GM18861 (cell line): ENCODE measurements at regions not wholly inside any gene's neighbourhood (a gene's known extent, or its start where the extent isn't known, plus 50 kb on each side); places are given as distances from the start of the nearest gene placed in this dataset.

ENCODE experiments used
- ATAC-seq: cut with Tn5 transposase; IDR thresholded peaks from one replicate; pipeline ENCODE4 v1.9.1; 2021; ENCODE audit not compliant: unreplicated experiment

DNA sequence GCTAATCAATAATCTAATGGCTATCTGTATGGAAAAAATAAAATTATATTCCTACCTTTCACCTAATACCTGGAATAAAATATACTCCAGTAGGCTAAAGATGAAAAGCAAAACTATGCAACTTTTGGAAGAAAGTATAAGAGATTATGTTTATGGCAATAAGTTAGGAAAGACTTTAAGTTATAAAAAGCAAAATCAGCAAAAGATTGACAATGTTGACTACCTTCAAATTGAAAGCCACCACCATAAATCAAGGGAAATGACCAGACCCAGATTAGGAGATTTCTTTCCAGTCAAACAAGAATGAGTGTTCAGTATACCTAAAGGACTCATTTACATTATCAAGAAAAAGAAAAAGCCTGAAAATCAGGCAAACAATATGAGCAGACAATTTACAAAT, 159.1 kb upstream of the ZBED5 start:
- ATAC-seq = no peak

- ATAC-seq = no peak
Measured at GRCh38 chr11:11016068-11016467, 158.2 kb upstream of the ZBED5 start.

DNA sequence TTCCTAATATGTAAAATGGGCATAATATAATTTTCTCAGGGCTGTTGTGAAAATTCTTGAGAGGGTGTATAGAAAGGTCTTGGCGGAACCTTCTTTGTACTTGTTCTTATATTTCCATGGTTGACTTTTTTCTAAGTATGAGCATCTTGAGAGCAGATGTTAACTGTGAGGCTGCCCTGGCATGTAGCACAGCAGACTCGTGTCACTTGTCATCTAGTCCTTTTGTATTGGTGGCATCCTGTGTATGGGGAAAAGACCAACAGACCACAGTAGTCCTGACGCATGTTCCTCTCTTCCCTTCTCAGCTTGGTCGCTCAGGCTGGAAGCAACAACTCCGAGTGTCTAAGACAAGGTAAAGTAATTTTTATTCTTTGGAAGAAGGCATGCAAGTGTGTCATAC, 153.8 kb upstream of the ZBED5 start:
- ATAC-seq = no peak

- ATAC-seq = no peak
Measured at GRCh38 chr11:11010624-11011127, 152.8 kb upstream of the ZBED5 start.

DNA sequence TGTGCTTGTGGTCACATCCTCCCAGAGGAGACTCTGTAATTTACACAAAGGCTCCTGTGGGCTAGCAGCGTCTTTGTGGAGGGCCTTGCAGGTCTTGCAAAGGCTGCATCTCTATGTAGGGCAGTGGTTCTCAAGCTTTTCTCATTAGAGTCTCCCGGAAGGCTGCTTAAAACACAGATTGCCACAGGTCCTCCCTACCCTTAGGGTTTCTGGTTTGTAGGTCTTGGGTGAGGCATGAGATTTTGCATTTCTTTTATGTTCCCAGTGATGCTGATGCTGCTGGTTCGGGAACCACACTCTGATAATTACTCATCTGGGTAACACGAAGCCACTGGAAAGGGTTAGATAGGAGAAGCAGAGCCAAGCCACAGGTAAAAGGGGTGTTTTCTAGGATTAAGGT, 151.3 kb upstream of the ZBED5 start:
- no peak for ATAC-seq

DNA sequence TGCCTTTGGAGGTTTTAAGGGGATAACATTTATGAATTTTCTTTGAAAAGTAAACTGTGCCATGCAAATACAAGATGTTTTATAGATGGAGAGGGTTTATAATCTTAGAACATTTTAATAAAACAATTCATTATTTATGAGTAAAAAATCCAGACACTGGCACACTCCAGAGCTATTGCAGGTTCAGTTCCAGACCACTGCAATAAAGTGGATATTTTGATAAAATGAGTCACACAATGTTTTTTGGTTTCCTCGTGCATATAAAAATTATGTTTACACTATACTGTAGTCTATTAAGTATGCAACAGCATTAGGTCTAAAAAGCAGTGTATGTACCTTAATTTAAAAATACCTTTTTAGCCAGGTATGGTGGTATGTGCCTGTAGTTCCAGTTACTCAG, 146.2 kb upstream of the ZBED5 start:
- ATAC-seq = no peak

DNA sequence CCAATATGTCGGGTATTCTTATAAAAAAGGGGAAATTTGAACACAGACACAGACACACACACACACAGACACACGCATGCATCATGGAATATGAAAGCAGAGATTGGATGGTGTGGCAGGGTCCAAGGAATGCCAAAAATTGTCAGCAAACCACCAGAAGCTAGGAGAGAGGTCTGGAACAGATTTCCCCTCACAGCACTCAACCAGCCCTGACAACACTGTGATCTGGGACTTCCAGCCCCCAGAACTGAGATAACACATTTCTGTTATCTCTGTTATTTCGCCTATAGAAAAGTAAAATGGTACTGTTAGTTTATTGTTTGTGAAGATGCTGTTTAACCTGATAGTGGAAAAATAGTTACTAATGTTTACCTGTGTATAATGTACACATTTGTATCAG, 145.4 kb upstream of the ZBED5 start:
- ATAC-seq = no peak

DNA sequence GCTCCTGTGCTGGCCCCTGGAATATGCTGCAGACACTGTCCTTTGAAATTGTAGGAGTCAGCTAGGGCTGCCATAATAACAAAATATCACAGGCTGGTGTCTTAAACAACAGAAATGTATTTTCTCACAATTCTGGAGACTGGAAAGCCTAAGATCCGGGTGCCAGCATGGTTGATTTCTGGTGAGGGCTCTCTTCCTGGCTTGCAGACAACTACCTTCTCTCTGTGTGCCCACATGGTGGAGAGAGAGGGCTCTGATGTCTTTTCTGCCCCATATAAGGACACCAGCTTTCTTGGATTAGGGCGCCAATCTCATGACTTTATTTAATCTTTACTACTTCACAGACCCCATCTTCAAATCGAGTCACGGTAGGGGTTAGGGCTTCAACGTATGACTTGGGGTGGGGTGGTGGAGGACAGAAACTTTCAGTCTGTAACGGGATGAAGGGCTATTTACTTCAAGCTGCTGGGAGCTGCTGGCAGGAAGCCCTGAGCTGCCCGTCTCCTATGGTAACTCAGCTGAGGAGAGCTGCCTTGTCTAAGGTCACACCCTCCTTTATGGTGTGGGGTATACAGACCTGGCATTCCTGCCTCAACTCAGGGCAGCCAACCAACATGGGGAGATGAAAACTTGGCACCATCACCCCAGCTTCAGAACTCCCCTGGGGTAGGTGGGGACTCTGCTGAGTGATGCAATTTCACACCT, 142.9 kb upstream of the ZBED5 start:
- ATAC-seq = no peak

GRCh38 chr11:10998674-10999073, 140.8 kb upstream of the ZBED5 start:
- ATAC-seq = no peak

DNA sequence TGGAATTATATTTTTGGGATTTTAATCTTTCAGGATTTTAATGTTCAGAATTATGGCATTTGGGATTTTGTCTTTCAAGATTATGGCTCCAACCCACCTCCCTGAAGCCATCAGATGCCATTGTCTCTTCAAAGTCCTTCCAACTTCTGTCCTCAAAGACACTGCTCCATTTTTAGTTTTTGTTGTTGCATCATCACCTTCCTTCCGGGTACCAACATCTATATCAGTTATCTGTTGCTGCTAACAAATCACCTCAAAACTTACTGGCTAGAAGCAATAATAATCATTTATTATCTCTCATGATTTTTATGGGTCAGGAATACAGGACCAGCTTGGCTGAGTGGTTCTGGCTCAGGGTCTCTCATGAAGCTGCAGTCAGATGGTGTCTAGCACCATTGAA, 138.8 kb upstream of the ZBED5 start:
- no peak for ATAC-seq

GRCh38 chr11:10993640-10994039, 135.8 kb upstream of the ZBED5 start:
- no peak for ATAC-seq

GRCh38 chr11:10993186-10993585, 135.3 kb upstream of the ZBED5 start:
- ATAC-seq = no peak

- no peak for ATAC-seq
Measured at GRCh38 chr11:10991393-10991792, 133.5 kb upstream of the ZBED5 start.

- ATAC-seq = no peak
Measured at GRCh38 chr11:10990637-10991193, 132.9 kb upstream of the ZBED5 start.

GRCh38 chr11:10990160-10990559, 132.3 kb upstream of the ZBED5 start:
- no peak for ATAC-seq

GRCh38 chr11:10986006-10986405, 128.2 kb upstream of the ZBED5 start:
- no peak for ATAC-seq

DNA sequence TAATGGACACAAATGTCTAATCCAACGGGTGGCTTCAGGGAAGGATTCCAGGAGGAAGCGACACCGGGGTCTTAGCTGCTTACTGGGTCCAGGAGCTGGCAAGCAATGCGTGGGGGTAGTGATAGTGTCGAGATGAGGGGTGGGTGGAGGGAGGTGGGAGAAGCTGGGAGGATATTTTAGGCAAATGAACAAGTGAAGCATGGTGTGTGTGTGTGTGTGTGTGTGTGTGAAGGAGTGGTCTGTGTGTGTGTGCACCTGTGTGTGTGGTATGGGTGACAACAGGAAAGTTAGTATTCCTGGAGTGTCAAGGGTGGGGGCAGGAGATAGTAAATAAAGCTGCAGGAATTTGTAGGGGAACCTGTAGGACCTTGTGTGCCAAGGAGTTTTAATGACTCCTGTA, 126.9 kb upstream of the ZBED5 start:
- no peak for ATAC-seq

DNA sequence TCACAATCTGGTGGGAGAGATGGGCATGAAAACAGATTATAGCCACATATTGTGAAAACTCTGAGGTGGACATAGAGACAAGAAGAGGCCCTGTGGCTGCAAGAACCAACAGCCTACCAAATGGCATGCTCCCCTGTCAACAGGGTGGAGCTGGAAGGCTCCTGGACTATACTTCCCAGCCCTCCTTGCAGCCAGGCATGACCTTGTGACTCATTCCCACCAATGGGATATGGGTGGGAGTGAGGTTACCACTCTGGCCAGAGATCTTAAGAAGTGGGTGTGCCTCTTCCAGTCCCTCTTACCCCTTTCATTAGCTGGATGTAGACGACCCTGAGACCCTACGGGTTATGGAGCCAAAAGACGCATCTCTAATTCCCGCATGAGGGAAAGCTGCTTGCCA, 126.4 kb upstream of the ZBED5 start:
- ATAC-seq = no peak

- no peak for ATAC-seq
Measured at GRCh38 chr11:10982704-10983510, 125.1 kb upstream of the ZBED5 start.

GRCh38 chr11:10979529-10979928, 121.7 kb upstream of the ZBED5 start:
- ATAC-seq = no peak

GRCh38 chr11:10978198-10978597, 120.3 kb upstream of the ZBED5 start:
- no peak for ATAC-seq

DNA sequence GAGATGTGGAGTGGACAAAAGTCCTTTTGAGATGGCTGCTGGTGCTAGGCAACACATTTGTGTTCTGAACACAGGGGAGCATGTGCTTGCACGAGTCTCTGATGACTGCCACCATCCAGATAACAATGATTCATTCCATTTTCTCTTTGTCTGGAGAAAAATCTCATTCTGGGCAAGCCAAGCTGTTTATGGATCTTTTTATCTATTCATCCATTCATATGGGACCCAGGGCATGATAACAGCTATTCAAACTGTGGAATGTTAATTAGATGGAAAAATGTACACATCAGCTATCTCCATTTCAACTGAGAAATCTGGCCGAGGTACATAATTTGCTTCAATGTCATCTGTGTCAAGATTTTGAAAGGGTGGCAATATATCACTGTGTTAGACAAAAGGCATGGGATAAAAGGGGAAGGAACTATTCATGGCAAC, 117.5 kb upstream of the ZBED5 start:
- ATAC-seq = no peak
